ENCODE measurements at regions not wholly inside any gene's neighbourhood (a gene's known extent, or its start where the extent isn't known, plus 50 kb on each side); places are given as distances from the start of the nearest gene placed in this dataset.

DNA sequence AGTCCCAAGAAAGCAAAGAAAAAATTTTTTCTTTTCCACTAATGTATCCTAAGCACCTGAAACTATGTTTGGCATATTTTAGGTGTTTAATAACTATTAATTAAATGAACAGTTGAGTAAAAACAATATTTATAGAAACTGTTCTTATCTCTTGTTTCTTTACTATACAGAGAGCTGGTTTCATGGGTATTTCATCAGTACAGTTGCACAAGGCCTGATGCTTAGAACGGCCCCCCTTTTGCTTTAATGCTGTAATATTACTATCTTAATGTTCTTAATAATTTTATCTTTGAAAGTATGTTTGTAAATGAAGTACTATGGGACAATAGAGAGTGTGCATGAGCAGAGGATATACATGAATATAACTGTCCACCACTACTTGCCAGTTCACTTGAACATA lies 479.1 kb upstream of the SLIT2 start:
- FAIRE-seq = no peak

DNA sequence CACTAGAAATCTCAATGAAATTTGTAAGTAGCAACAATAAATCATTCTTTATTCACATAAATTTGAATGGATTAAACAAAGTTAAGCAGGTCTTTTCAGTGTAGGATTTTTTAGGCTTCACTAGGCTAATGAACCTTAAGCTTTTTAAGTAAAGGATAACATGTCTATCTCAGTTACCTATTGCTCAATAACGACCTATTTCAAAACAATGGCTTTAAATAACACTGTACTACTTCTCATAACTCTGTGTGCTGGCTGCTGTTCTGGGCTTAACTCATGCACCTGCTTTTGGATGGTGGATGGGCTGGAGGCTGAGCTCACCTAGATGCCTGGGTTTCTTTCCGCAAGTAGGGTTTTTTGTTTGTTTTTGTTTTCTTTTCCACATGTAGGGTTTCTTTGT lies 495.0 kb upstream of the SLIT2 start:
- FAIRE-seq = no peak

GRCh38 chr4:19752599-19752998 lies 499.1 kb upstream of the SLIT2 start:
- FAIRE-seq = no peak

GRCh38 chr4:19748519-19749479 lies 502.9 kb upstream of the SLIT2 start:
- FAIRE-seq = no peak

- no peak for FAIRE-seq
Observed at GRCh38 chr4:19746377-19746776, 505.3 kb upstream of the SLIT2 start.

GRCh38 chr4:19743115-19743638 lies 508.5 kb upstream of the SLIT2 start:
- FAIRE-seq = no peak

DNA sequence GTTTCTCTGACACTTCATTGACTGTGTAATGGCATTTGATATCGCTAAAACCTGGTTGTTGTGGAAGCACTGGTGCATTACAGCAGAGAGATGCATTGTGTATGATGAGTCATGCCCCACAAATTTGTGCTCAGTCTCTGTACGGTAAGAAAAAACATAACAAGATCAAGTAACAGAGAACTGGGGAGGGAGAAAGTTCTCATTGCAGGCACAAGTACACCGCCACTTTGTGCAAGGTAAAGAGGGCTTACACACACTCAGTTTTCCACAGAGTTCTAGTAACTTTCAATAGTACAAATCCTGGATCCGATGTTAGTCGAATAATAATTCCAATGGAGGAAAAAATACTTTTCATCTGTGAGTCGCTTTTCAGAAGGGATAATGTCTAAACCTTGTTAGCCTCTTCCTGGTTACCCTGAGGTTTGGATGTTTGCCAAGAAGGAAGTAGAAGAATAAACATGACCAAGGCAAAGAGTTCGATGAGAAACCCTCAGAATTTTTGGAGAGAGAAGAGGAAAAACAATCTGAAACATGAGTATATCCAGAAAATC lies 512.5 kb upstream of the SLIT2 start:
- no peak for FAIRE-seq

DNA sequence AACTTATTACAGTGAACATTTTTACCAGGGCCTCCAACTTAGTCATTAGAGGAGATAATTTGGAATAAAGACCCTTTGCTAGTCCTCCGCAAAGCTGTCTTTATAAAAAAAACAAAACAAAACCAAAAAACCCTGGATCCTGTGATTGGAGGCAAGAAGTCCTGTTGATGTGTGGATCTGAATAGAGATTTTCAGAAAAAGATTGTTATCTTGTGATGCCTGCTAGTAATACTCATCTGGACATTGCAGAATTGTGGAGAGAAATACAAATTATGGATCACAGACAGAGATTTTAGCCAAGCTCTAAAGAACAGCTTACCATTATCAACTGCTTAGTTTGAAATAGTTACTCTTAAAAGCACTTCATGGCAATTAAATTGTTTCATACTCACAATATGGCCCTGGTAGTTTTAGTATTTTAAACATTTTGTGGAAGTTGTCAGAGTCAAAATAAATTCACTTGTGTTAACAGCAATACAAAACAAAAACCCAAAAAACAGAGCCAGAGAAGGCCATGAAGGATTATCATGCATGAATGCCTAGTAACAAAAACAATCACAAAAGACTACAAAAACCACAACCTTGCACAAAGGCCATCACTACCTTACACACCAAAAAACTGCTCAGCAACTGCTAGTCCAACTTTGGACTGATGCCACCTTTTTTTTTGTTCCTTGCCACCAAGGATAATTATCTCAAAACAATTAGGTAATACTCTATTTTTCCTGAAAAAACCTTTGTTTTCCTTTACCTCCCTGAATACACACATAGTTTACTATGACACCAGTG lies 514.5 kb upstream of the SLIT2 start:
- no peak for FAIRE-seq

DNA sequence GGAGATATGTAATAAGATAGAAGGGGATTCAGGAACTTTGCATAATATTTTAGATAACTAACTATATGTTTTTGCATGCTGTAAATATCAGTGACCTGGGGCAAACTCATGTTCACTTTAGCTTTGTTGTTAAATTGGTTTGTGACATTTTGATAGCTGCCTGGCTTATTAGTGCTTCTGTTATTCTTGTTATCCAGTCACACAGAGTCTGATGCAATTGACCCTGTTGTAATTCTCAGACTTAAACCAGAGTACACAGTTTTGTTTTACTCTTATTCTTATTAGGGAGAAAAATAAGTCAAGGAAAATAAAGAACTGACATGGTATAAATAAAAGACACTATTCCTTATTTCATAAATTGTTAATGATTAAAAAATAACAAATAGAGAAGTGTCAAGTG lies 516.7 kb upstream of the SLIT2 start:
- no peak for FAIRE-seq

DNA sequence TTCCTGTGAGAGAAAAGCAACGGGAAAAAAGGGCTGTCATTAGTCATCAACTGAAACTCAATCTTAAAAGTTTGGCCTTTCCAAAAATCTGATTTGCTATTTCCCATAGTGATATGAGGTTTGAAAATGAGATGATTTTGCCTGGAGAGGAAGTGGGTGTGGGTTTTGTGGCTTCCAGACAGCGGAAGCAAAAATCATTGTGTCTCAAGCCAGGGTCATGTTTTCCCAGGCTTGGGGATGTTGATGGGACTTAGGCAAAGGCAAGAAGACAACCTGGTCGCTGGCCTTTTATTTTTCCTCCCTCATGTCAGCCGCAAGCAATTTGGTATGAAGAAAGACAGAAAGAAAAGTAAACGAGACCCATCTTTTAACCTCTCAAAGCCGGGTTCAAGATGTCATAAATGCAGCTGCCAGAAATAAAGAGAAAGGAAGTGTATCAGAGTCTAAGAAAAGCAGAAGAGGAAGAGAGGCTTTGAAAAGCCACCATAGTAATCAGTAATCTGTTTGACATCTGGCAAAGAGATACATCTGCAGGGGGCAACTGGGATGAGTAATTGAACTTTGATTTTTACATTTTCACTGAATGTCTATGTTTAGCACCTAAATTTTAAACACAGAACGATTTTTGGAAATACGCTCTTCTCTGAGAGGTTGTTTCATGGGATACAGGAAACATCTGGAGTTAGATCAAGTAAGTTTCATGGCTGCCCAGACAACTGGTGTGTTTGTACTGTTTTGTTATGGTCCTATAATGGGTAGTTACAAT lies 521.6 kb upstream of the SLIT2 start:
- FAIRE-seq = no peak

GRCh38 chr4:19728773-19729172 lies 522.9 kb upstream of the SLIT2 start:
- no peak for FAIRE-seq

DNA sequence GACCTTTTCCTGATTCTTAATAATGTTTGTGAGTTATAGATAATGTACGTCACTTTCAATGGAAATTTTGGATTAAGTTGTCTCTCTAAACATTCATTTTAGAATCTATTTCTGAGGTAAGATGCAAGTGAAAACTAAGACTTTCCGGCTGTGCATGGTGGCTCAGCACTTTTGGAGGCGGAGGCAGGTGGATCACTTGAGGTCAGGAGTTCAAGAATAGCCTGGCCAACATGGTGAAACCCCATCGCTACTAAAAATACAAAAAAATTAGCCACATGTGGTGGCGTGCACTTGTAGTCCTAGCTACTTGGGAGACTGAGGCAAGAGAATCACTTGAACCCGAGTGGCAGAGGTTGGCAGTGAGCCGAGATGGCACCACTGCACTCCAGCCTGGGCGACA lies 524.6 kb upstream of the SLIT2 start:
- FAIRE-seq = no peak

- peak; percentile 30 for FAIRE-seq
Observed at GRCh38 chr4:19725130-19725529, 526.6 kb upstream of the SLIT2 start.

DNA sequence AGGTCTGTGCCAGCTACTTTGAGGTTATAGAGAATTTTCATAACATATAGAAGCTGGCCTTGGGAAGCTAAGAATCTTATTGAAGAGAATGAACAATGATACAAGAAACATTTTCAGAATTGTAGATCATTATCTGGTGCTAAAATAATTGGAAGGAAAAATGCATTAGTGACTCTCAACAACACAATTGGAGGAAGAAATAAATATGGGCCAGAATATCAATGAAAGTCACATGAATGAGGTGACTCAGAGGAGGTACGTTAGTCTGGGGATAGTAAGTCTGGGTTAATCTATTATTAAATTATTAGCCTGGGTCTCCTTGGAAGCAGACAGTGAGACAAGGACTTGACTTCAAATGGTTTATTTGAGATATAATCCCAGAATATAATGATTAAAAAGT lies 529.3 kb upstream of the SLIT2 start:
- no peak for FAIRE-seq

- FAIRE-seq = no peak
Observed at GRCh38 chr4:19721587-19721986, 530.1 kb upstream of the SLIT2 start.

DNA sequence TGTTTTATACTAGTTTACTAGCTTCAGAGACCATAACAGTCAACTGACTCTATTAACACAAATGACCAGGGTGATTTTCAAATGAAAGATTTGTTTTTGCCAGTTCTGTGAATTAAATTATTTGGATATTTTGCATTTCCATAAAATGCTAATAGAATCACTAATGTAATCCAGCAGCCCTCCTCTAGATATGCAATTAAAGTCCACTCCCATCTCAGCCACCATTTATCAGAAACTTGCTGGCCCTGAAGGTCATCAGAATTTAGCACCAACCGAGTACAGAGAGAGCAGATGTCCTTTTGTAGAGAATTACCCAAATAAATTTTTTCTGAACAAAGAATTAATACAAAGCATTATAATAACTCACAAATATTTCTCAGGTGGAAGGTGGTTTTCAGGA lies 531.1 kb upstream of the SLIT2 start:
- FAIRE-seq = no peak

DNA sequence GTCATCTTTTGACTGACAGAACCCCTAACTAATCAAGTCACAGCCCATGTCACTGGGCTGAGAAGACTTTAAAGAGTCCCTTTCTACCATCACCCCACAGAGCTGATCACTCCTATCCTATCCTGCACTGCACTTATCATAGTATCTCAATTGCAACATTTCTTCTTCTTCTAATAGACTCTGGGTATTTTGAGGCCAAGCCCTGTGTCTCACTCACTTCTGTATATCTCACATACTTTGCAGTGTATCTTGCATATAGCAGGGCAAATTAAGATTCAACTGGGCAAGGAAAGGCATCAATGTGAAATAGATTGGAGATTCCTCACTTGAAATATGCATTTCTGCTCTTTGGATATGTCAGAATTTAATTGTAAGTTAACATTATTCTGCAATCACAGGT lies 531.5 kb upstream of the SLIT2 start:
- FAIRE-seq = no peak

DNA sequence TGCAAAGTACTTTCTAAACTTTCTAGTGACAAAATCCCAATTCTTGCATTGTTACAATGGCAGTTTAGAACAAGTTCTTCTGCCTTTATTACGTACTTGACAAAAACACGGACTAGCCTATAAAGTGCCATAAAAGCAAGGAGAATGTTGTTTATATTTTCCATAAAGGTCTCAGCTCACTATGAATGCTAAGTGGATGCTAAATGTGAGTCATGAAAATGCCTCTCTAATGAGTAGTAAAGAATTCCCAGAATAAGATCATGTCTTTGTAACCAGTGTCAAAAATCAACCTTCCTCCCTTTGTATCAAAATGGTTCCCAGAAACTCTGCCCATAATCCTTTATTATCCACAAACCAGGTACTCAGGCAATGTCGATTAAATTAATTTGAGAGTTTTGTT lies 539.8 kb upstream of the SLIT2 start:
- no peak for FAIRE-seq

DNA sequence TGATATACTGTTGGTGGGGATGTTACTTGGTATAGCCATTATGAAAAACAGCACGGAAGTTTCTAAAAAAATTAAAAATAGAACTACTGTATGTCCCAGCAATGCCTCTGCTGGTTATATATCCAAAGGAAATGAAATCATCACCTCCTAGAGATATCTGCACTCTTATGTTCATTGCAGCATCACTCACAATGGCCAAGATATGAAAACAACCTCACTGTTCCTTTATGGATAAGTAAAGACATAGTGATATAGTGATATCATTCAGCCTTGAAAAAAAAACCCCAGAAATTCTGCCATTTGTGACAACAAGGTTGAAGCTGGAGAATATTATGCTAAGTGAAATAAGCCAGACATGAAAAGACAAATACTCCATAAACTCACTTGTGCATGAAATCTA lies 543.8 kb upstream of the SLIT2 start:
- FAIRE-seq = no peak

DNA sequence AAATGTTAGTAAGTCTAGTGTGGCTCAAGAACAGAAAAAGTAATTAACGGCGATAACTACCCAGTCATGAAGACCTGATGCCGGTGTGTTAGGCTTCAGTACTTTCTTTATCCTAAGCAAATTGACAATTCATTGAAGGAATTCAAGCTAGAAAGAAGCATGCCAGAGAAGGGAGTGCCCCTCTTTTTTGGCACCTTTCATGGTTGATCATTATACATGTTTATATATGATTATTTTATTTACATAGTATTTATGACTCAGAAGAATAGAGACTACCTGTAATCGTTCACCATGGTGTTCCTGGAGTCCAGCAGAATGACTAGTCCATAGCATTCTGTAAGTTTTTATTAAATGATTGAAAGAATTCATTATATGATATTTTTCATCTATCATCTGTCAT lies 548.3 kb upstream of the SLIT2 start:
- FAIRE-seq = no peak

DNA sequence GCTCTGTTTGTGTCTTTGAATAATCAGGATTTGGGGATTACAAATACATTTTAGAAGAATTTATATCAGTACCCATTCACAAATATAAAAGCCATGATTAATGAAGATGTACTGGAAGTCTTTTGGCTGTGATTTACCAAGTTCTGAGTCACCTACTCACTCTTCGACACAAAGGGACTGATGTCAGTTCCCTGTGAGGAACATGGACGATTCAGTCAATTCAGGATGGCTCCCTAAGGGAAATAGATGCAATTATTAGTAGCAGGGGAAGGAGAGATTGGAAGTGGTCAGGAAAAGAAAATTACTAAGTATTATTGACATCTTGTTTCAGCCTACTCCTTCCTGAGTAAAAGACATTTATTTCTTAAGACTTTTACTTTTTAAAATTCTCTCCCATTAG lies 550.7 kb upstream of the SLIT2 start:
- no peak for FAIRE-seq

- no peak for FAIRE-seq
Observed at GRCh38 chr4:19698961-19699360, 552.7 kb upstream of the SLIT2 start.

GRCh38 chr4:19694812-19695211 lies 556.9 kb upstream of the SLIT2 start:
- no peak for FAIRE-seq
